Glutamatergic neuron (in vitro differentiated cells): ENCODE measurements at regions not wholly inside any gene's neighbourhood (a gene's known extent, or its start where the extent isn't known, plus 50 kb on each side); places are given as distances from the start of the nearest gene placed in this dataset.
A peak's percentile ranks its signal among the peaks of the same experiment; 100 is the strongest.

Source experiments
- DNase-seq: peaks from one replicate; pipeline ENCODE4 v3.0.0; 2022
- H3K27ac Mint-ChIP-seq: one replicate; pipeline ENCODE4 v1.8.0; 2020; ENCODE audit warnings: mild to moderate bottlenecking, mixed read lengths, inconsistent platforms; ENCODE audit not compliant: unreplicated experiment
- H3K27me3 Mint-ChIP-seq: one replicate; pipeline ENCODE4 v1.8.0; 2020; ENCODE audit warnings: mild to moderate bottlenecking, moderate library complexity, mixed read lengths, inconsistent platforms; ENCODE audit not compliant: unreplicated experiment
- H3K36me3 Mint-ChIP-seq: one replicate; pipeline ENCODE4 v1.8.0; 2020; ENCODE audit warnings: mild to moderate bottlenecking, mixed read lengths, inconsistent platforms; ENCODE audit not compliant: unreplicated experiment
- H3K4me1 Mint-ChIP-seq: one replicate; pipeline ENCODE4 v1.8.0; 2020; ENCODE audit warnings: mild to moderate bottlenecking, low read depth, mixed read lengths, inconsistent platforms; ENCODE audit not compliant: unreplicated experiment
- H3K4me3 Mint-ChIP-seq: one replicate; pipeline ENCODE4 v1.8.0; 2020; ENCODE audit warnings: mild to moderate bottlenecking, mixed read lengths, inconsistent platforms; ENCODE audit not compliant: unreplicated experiment
- H3K9me3 Mint-ChIP-seq: one replicate; pipeline ENCODE4 v1.8.0; 2020; ENCODE audit warnings: mild to moderate bottlenecking, moderate library complexity, mixed read lengths, inconsistent platforms; ENCODE audit not compliant: unreplicated experiment
- TF ChIP-seq, protein P1 (sequence below): fragments of 200-600 bp; sonication (generic); IDR thresholded peaks from one replicate; pipeline ENCODE4 v1.5.0; 2021; ENCODE audit not compliant: partially characterized antibody, unreplicated experiment

DNA sequence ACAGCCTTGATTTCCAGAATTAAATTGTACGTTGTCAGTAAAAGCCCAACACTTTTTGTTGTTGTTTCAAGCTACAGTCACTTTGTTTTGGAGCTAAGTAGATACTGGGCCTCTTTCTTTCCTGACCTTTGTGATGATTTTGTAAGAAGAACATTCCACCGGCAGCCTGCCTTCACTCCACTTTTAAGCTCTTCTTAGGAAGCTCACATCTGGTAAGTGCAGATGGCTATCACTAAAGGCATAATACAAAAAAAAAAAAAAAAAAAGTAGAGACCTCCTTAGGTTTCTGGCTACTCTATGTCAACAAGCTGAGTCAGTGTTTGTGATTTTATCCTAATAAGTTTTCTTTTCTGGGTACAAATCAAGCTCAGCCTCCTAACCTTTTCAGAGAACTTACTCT lies 1922.1 kb upstream of the WWC1 start:
- no peak for DNase-seq
- H3K27me3 Mint-ChIP-seq: peaks cover 3% of the 10 kb centered on the region
- TF ChIP-seq, protein P1, sequence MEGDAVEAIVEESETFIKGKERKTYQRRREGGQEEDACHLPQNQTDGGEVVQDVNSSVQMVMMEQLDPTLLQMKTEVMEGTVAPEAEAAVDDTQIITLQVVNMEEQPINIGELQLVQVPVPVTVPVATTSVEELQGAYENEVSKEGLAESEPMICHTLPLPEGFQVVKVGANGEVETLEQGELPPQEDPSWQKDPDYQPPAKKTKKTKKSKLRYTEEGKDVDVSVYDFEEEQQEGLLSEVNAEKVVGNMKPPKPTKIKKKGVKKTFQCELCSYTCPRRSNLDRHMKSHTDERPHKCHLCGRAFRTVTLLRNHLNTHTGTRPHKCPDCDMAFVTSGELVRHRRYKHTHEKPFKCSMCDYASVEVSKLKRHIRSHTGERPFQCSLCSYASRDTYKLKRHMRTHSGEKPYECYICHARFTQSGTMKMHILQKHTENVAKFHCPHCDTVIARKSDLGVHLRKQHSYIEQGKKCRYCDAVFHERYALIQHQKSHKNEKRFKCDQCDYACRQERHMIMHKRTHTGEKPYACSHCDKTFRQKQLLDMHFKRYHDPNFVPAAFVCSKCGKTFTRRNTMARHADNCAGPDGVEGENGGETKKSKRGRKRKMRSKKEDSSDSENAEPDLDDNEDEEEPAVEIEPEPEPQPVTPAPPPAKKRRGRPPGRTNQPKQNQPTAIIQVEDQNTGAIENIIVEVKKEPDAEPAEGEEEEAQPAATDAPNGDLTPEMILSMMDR: no peak

DNA sequence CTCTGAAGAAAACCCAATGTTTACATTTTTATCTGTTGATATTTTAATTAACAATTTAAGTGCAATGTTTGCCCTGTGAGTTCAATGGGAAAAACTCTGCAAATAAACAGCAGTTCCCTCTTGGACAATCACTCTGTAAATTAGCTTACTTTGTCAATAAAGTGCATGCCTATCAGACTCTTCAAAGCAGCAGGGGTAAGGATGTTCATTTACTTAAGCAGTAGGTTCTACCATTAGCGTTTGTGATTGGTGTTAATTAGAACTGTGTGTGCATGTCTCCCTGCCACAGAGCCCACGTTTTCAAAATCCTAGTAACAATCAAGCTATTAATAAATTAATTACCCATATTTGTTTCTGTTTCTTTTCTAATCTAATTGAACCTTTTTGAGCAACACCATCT lies 1921.6 kb upstream of the WWC1 start:
- DNase-seq: no peak
- H3K36me3 Mint-ChIP-seq: no peaks in the 10 kb centered on the region
- H3K27me3 Mint-ChIP-seq: peaks cover 3% of the 10 kb centered on the region
- peaks cover 6% of the 10 kb centered on the region for H3K9me3 Mint-ChIP-seq
- peaks cover 49% of the 10 kb centered on the region for H3K4me1 Mint-ChIP-seq
- H3K4me3 Mint-ChIP-seq: no peak overlapping the region
- TF ChIP-seq, protein P1: no peak
- no peak overlapping the region for H3K27ac Mint-ChIP-seq

More for the DNA sequence above, 1922.1 kb upstream of the WWC1 start:
- Mint-ChIP-seq H3K9me3 (peaks cover 6% of the 10 kb centered on the region), H3K4me3 (no peak overlapping the region), H3K4me1 (peaks cover 53% of the 10 kb centered on the region), H3K36me3 (no peaks in the 10 kb centered on the region), H3K27ac (peak overlapping the region; percentile 2)

DNA sequence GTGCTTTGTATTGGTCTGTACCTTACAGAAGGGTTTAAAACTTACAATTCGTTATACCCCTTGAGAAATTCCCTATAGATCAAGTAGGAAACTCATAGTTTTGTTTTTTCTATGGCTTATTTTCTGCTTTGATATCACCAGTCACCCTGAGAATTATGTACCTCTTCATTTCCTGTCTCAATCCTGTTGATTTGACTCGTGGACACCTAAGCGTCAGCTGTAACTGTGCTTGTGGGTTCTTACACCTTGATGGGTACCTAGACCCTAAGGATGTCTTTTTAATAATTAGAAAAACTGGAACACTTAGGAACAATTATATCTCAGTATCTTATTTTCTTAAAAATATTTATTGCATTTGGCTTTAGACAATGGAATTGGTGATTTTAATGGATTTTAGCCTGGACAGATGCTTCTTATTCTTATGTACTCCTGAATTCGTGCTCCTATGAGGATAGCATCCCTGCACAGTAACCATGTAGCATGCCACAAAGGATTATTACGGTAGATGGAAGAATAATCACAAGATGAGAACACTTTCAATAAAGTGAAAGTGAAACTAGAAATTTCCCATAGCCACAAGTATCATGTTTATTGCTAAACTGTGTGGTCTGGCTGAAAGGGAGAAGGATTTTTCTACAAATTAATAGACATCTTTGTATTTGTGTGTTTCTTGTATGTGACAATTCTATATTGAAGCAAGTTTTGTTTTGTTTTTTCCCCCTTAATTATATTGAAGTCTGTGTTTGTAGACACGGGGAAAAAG lies 1920.3 kb upstream of the WWC1 start:
- H3K27me3 Mint-ChIP-seq: no peaks in the 10 kb centered on the region
- no peak overlapping the region for H3K27ac Mint-ChIP-seq

DNA sequence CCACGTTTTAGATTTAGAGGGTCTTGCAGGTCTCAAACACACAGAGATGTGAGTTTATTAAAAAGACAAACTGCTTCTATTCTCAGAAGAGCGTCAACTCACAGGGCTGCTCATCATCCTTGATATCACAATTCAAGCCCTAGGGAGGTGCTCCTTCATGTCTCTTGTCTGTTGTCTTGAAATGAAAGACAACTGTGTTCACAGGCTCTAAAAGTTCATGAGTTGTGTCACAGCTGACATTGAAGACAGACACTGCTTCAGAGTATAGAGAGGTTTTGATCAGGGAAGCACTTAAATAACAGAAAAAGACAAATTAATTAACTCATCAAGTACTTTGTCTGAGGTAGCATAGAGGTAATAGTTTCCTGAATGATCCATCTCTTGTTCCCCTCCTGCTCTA lies 1917.6 kb upstream of the WWC1 start:
- Mint-ChIP-seq H3K9me3 (no peaks in the 10 kb centered on the region), H3K4me3 (no peak overlapping the region), H3K27me3 (no peaks in the 10 kb centered on the region), H3K27ac (peak overlapping the region; percentile 59), H3K36me3 (peaks cover 5% of the 10 kb centered on the region), H3K4me1 (peaks cover 43% of the 10 kb centered on the region)
- no peak for DNase-seq
- TF ChIP-seq, protein P1: no peak

More for the DNA sequence above, 1920.3 kb upstream of the WWC1 start:
- DNase-seq: no peak
- Mint-ChIP-seq H3K4me1 (peaks cover 47% of the 10 kb centered on the region), H3K36me3 (no peaks in the 10 kb centered on the region), H3K9me3 (no peaks in the 10 kb centered on the region), H3K4me3 (no peak overlapping the region)
- TF ChIP-seq, protein P1: no peak

DNA sequence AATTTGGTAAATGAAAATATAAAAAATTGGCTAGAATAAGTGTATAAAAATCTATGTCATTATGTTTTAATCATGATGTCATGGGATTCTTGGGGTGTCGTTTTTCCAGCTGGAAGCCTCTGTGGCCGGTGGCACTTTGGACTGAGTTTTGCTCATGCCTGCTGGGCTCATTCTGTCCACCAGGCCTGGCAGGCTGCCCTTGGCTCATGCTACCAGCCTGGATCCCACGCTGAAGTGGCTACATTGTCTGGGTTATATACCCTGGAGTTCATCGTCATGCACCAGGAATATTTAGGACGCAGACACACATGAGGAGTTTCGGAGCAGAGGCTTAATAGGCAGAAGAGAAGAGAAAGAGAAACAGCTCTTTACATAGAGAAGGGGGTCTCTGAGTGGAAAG lies 1913.7 kb upstream of the WWC1 start:
- H3K9me3 Mint-ChIP-seq: no peaks in the 10 kb centered on the region
- TF ChIP-seq, protein P1: no peak
- H3K4me1 Mint-ChIP-seq: peaks cover 23% of the 10 kb centered on the region
- H3K27ac Mint-ChIP-seq: no peak overlapping the region
- H3K4me3 Mint-ChIP-seq: no peak overlapping the region
- peaks cover 5% of the 10 kb centered on the region for H3K36me3 Mint-ChIP-seq
- H3K27me3 Mint-ChIP-seq: no peaks in the 10 kb centered on the region
- no peak for DNase-seq
